WTC11 (cell line): ENCODE measurements at regions not wholly inside any gene's neighbourhood (a gene's known extent, or its start where the extent isn't known, plus 50 kb on each side); places are given as distances from the start of the nearest gene placed in this dataset.

Experiments
- CREB1 ChIP-seq: sonication (generic); formaldehyde crosslinking; IDR thresholded peaks from 2 replicates; pipeline ENCODE4 v1.8.0; 2023; ENCODE audit warnings: mild to moderate bottlenecking, missing genetic modification reagents
- ESRRA ChIP-seq: sonication (generic); formaldehyde crosslinking; IDR thresholded peaks from 2 replicates; pipeline ENCODE4 v1.8.1; 2022; ENCODE audit warnings: mild to moderate bottlenecking, missing genetic modification reagents, borderline replicate concordance
- FOXP4 ChIP-seq: sonication (generic); formaldehyde crosslinking; IDR thresholded peaks from 2 replicates; pipeline ENCODE4 v1.8.0; 2022; ENCODE audit warnings: mild to moderate bottlenecking, missing genetic modification reagents
- MAX ChIP-seq: sonication (generic); formaldehyde crosslinking; IDR thresholded peaks from 2 replicates; pipeline ENCODE4 v1.8.0; 2022; ENCODE audit warnings: mild to moderate bottlenecking, missing genetic modification reagents
- NFATC4 ChIP-seq: fragments of 250-450 bp; sonication (Bioruptor Pico); IDR thresholded peaks from 2 replicates; pipeline ENCODE4 v1.9.0; 2021; ENCODE audit warnings: mild to moderate bottlenecking
- NR3C1 ChIP-seq: sonication (generic); formaldehyde crosslinking; conservative IDR thresholded peaks from 2 replicates; pipeline ENCODE4 v1.8.1; 2023; ENCODE audit warnings: low read depth, mild to moderate bottlenecking, missing genetic modification reagents
- SMAD3 ChIP-seq: sonication (generic); formaldehyde crosslinking; IDR thresholded peaks from 2 replicates; pipeline ENCODE4 v1.8.0; 2022; ENCODE audit warnings: missing genetic modification reagents, mild to moderate bottlenecking, borderline replicate concordance
- TEAD4 ChIP-seq: sonication (generic); formaldehyde crosslinking; IDR thresholded peaks from 2 replicates; pipeline ENCODE4 v1.8.0; 2022; ENCODE audit warnings: mild to moderate bottlenecking, missing genetic modification reagents
- ZNF219 ChIP-seq: sonication (generic); formaldehyde crosslinking; IDR thresholded peaks from 2 replicates; pipeline ENCODE4 v1.8.0; 2023; ENCODE audit warnings: missing genetic modification reagents, mild to moderate bottlenecking, borderline replicate concordance
- TF ChIP-seq, protein P1 (sequence below): fragments of 200-600 bp; IDR thresholded peaks from 2 replicates; pipeline ENCODE4 v1.8.0; 2022; ENCODE audit warnings: antibody characterized with exemption
- TF ChIP-seq, protein P2 (sequence below): sonication (generic); formaldehyde crosslinking; IDR thresholded peaks from 2 replicates; pipeline ENCODE4 v1.8.1; 2023; ENCODE audit warnings: mild to moderate bottlenecking, missing genetic modification reagents, moderate library complexity
- TF ChIP-seq, protein P3 (sequence below): sonication (generic); formaldehyde crosslinking; conservative IDR thresholded peaks from 2 replicates; pipeline ENCODE4 v1.8.1; 2022; ENCODE audit warnings: mild to moderate bottlenecking, missing genetic modification reagents
- TF ChIP-seq, protein P4 (sequence below): sonication (generic); formaldehyde crosslinking; IDR thresholded peaks from 2 replicates; pipeline ENCODE4 v1.8.1; 2023; ENCODE audit warnings: mild to moderate bottlenecking, missing genetic modification reagents

- TF ChIP-seq, protein P1, sequence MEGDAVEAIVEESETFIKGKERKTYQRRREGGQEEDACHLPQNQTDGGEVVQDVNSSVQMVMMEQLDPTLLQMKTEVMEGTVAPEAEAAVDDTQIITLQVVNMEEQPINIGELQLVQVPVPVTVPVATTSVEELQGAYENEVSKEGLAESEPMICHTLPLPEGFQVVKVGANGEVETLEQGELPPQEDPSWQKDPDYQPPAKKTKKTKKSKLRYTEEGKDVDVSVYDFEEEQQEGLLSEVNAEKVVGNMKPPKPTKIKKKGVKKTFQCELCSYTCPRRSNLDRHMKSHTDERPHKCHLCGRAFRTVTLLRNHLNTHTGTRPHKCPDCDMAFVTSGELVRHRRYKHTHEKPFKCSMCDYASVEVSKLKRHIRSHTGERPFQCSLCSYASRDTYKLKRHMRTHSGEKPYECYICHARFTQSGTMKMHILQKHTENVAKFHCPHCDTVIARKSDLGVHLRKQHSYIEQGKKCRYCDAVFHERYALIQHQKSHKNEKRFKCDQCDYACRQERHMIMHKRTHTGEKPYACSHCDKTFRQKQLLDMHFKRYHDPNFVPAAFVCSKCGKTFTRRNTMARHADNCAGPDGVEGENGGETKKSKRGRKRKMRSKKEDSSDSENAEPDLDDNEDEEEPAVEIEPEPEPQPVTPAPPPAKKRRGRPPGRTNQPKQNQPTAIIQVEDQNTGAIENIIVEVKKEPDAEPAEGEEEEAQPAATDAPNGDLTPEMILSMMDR: no peak
- TF ChIP-seq MAX (CRISPR knock-in tag): no peak
- TF ChIP-seq ESRRA: no peak
- no peak for TF ChIP-seq FOXP4 (CRISPR knock-in tag)
- TF ChIP-seq, protein P2, sequence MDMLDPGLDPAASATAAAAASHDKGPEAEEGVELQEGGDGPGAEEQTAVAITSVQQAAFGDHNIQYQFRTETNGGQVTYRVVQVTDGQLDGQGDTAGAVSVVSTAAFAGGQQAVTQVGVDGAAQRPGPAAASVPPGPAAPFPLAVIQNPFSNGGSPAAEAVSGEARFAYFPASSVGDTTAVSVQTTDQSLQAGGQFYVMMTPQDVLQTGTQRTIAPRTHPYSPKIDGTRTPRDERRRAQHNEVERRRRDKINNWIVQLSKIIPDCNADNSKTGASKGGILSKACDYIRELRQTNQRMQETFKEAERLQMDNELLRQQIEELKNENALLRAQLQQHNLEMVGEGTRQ (CRISPR knock-in tag): no peak
- TF ChIP-seq ZNF219: no peak
- no peak for TF ChIP-seq NFATC4
- no peak for TF ChIP-seq TEAD4 (CRISPR knock-in tag)
- TF ChIP-seq, protein P3, sequence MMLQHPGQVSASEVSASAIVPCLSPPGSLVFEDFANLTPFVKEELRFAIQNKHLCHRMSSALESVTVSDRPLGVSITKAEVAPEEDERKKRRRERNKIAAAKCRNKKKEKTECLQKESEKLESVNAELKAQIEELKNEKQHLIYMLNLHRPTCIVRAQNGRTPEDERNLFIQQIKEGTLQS: no peak
- TF ChIP-seq NR3C1 (CRISPR knock-in tag): no peak
- TF ChIP-seq, protein P4, sequence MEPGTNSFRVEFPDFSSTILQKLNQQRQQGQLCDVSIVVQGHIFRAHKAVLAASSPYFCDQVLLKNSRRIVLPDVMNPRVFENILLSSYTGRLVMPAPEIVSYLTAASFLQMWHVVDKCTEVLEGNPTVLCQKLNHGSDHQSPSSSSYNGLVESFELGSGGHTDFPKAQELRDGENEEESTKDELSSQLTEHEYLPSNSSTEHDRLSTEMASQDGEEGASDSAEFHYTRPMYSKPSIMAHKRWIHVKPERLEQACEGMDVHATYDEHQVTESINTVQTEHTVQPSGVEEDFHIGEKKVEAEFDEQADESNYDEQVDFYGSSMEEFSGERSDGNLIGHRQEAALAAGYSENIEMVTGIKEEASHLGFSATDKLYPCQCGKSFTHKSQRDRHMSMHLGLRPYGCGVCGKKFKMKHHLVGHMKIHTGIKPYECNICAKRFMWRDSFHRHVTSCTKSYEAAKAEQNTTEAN (CRISPR knock-in tag): no peak
- no peak for TF ChIP-seq CREB1 (CRISPR knock-in tag)
- TF ChIP-seq SMAD3 (CRISPR knock-in tag): no peak
Measured at GRCh38 chr6:40039042-40039441, 104.8 kb upstream of the MOCS1 start.
